SIG-M5 treated with dmso at 0.1 percent for 504 hours (cell line): ENCODE measurements at regions not wholly inside any gene's neighbourhood (a gene's known extent, or its start where the extent isn't known, plus 50 kb on each side); places are given as distances from the start of the nearest gene placed in this dataset.
A peak's percentile ranks its signal among the peaks of the same experiment; 100 is the strongest.

Experiments used
- DNase-seq: peaks from one replicate; lab custom pipeline; 2025; ENCODE audit not compliant: unreplicated experiment; lab: John Stamatoyannopoulos, UW

DNA sequence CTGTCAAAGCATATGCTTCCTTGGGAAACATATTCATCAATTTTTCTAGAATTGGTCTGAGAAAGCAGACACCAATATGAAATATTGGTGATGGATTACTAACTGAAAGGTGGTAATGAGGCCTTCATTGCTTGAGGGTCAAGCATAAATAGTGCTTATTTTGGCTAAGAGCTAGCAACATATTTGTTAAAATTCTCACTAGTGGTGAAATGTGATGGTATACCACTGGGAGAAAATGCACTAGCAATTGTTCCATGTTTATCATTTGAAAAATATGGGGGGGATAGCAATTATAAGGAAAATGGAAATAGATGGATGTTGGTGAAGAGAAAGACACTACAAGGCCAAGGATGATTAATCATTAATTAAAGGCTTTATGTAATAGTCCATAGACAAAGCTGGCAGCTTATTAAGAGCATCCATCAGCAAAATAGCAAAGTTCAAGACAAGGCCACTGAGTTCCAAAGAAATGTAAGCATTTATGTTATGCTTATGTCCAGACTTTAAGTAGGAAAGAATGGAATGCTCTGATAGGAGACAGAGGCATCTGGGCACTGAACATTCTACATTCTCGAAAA, 253.7 kb upstream of the PRDM9 start:
- no peak for DNase-seq

DNA sequence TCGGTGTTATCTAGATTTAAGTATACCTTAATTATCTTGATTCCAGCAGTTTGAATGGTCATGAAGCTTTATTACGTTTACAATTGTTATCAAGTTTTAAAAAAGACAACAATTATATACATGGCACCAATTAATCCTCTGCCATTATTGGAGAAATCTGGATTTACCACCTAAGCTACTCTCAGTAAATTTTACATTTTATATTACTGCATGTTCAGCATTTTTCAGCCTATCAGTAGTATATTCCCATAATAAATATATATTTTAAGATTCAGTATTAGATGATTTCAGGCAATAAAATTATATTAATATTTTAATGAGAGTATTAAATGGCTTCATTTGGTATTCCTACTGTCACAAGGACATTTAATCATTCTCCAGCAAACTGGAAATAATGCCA, 264.5 kb upstream of the PRDM9 start:
- DNase-seq = no peak

DNA sequence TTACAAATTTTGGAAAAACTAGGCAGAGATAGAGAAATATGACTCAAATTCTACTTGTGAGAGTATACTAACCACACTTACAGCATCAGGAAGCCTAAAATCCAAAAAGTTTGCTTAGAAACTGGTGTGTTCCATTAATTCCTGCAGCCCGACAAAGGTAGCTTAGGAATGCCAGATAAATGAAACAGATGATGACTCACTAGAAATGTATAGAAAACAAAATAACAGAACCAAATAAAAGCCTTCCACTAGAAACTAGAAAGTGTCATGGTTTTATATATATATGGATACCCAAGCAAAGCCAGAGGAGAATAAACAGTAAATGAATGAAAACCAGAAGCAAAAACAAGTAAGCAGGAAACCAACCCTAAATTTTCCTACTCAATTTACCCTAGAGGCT, 272.2 kb upstream of the PRDM9 start:
- DNase-seq = no peak

DNA sequence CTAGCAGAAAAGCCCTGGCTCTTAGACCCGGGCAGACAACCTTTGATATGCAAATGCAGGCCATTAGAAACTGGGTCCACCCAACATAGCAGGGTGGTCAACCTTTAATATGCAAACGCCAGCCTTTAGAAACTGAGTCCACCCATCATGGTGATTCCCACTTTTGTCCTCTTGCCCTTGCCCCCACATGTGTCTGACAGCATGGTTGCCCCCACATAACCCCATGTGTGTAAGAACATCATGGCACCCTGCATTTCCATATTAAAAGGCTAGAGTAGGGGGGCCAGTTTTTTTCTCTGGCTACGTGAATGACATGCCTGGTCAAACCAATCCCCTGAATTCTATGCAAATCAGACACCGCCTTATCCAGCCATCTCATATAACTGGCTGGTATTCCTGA, 273.2 kb upstream of the PRDM9 start:
- DNase-seq = no peak

DNA sequence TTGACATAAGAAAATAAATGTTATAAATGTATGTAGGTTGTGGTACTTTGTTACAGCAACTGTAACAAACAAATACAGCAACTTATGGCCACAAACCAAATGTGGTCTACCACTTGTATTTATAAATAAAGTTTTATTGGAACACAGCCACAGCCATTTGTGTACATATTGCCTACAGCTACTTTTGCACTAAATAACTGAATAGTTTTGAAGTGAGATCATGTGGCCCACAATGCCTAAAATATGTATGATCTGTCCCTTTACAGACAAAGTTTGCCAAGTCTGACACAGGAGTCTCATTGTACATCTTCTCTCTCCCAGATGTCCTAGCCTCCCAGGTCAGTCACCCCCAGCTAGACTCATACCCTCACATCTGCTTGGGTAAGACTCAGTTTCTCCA, 283.6 kb upstream of the PRDM9 start:
- no peak for DNase-seq

DNA sequence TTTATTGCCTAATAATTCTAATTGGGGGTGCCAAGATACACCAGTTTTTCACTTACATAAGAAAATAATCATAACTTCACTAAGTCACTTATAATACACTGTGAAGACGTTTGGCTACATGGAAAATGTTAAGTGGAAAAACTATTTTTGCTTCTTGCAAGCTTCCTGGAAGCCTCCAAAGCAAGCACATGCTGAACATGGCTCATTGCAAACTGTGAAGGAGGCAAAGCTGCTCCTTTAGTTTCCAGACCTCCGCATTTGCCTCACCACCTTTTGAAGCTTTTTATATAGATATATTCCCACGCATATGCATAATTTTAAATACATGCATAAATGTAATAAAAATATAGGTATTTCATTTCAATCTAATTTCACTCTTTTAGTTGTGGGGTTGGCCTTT, 285.6 kb upstream of the PRDM9 start:
- DNase-seq = no peak

DNA sequence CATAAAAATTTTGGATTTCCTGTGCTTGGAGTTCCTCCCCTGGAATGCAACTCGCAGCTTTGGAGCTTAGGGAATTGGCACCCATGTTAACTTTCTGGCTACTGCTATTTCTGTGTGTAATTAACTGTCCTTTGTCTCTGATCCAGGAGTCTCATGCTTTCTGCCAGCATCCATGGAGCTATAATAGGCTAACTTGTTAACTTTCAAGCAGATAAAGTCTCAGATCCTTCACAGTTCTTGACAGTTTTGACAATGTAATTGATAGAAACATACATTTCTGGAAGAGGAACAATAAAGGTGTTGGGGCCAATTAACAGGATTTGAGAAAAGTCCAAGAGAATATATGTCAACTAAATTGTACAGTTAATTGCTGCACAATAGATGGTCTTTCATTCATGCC, 290.2 kb upstream of the PRDM9 start:
- no peak for DNase-seq

DNA sequence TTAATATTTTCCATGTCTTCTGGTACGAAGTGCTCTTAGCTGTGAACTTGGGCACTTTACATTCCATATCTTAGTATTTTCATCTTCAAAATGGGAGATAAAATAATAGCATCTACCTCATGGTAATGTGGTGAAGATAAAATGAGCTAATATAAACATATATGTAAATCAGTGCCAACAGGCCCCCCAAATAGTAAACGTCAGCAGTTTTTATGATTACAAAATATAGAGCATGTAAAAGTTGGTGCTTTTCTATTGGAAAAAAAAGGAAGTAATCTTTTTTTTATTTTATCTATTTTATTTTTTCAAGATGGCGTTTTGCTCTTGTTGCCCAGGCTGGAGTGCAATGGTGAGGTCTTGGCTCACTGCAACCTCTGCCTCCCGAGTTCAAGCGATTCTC, 291.1 kb upstream of the PRDM9 start:
- DNase-seq = no peak

DNA sequence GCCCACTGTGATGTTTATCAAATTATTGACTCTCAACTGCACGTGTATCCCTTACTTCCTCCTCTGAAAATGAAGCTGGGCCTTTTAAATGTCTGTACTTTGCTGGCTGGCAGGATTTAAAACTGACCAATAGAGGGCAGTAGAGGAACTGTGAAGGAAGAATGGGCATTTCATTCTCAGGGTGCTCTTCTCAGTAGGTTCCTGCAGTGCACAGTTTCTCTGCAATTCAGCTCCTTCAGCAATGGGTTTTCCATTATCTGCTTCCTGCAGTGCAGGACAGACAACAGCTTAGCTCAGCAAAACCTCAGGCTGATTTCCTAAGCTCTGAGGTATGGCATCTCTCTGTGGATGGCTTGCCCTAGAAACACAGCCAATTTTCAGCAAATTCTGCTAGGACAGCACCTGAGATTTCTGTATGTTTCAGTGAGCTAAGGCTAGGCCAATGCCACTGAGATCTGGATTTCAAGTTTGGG, 298.4 kb upstream of the PRDM9 start:
- DNase-seq = peak; percentile 82

DNA sequence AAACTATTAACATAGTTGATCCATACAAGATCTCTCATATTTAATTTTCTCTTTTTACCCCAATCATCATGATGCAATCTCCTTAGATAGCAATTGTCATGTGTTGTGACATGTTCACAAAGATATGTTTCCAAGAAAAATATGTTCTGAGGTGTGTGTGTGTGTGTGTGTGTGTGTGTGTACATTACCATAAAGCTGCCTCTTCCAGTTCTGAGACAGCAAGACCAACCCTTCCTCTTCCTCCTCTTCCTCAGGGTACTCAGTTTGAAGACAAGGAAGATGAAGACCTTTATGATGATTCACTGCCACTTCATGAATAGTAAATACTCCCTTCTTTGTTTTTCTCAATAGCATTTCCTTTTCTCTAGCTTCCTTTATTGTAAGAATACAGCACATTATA, 303.3 kb upstream of the PRDM9 start:
- DNase-seq = no peak

DNA sequence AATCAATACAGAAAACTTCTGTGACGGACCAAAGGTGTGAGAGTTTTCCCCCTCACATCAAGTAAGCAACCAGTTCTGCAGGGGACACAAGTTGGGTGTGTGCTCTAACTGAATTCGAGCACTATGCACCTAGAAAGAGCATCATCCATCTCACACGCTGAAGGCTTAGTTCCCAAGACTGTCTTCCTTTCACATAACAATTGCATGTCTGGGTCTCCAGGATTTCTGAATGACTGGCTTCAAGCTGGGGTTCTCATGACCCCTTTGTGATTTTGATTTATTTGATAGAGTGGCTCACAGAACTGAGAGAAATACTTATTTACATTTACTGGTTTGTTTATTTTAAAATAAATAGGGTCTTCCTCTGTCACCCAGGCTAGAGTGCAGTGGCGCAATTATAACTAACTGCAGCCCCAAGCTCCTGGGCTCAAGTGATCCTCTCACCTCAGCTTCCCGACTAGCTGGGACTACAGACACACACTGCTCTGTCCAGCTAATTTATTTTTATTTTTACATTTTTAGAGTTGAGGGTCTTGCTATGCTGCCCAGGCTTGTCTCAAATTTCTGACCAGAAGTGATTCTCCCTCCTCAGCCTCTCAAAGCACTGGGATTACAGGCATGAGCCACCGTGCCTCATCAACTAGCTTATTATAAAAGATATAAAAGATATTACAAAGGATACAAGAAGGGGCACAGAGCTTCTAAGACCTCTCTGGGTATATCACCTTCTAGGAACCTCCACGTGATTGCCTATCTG, 316.7 kb upstream of the CDH12 start:
- no peak for DNase-seq

DNA sequence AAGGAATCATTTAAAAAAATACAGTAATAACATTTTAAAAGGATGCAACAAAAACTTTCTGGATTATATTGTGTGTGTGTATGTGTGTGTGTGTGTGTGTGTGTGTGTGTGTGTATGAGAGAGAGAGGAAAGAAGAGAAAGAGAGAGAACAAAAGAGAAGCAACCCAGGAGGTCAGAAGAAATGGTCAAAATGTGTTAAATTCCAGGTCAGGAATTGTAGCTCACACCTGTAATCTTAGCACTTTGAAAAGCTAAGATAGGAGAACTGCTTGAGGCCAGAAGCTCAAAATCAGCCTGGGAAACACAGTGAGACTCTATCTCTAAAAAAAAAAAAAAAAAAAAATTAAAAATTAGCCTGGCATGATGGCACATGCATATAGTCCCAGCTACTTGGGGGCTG, 311.8 kb upstream of the CDH12 start:
- no peak for DNase-seq

DNA sequence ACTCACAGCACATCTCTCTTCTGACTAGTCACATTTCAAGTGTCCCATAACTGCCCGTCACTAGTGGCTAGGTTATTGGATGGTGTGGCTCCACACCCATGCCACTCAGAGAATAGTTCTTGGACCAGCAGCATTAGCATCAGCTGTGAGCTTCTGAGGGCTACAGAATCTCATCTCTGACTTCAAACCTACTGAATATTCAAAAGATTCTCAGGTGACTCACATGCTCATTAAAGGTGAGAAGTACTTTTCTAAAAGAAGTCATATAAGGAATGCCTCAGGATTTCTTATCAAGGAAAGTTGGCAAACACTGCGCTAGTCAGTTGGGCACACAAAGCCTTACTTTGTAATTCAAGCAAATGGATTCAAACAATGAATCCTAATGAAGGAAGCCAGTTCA, 305.0 kb upstream of the CDH12 start:
- no peak for DNase-seq

DNA sequence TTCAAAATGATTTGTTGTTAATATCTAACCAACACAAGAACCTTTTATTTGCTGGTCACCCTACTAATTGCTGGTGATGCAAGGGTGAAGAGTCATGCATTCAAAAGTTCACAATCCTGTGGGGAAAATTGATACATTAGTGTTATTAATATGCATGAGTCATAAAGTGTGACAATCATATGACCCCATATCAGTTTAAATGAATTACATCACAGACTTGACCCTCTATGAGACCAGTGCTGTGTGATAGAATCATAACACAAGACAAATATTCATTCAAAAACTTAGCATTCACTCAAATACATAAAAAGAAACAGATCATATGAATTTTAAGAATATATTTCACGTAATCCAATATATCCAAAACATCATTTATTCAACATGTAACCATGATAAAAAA, 304.6 kb upstream of the CDH12 start:
- no peak for DNase-seq

DNA sequence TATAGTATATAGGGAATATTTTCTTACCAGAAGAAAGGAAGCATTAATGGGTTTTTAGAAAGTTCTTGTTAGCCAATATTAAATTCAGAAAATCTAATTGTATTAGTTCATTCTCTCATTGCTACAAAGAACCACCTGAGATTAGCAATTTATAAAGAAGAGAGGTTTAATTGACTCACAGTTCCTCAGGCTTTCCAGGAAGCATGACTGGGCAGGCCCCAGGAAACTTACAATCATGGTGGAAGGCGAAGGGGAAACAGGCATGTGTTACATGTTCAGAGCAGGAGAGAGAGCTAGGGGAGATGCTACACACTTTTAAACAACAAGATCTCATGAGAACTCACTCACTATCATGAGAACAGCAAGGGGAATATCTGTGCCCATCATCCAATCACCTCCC, 304.0 kb upstream of the CDH12 start:
- no peak for DNase-seq

DNA sequence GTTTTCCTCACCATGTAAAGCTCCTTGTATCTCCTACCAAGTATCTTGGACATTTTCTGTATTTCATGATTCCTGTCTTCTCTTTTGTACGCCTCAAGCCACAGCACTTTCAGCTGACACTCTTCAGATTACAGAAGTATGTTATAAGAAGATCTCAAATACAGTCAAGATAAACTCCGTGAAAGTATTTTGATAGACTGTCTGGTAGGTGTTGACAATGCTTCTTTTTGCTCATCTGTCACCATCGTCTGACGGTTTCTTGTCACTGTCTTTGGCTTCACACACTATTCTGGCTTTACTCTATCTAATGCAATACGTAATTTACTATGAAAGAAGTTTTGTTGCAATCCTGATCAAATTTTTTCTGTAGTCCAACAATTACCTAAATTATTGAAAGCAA, 294.5 kb upstream of the CDH12 start:
- no peak for DNase-seq

DNA sequence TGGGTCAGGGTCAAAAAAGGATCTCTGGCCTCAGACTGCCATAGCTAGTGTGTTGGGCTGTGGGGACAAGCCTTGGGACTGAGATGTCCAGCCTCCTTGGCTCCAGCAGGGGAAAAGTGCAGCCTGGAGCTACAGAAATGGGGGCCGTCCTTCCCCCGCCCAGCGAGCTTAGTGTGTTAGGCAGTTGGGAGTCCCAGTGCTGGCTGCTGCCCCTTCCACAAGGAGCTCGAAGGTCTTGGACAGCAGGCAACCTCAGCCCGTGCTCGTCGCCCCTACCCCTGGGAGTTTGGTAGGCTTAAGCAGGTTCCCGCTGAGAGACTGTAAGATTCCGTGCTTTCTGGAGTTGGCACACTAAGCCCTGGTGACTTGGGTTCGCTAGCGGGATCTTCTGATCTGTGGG, 293.0 kb upstream of the CDH12 start:
- DNase-seq = no peak

DNA sequence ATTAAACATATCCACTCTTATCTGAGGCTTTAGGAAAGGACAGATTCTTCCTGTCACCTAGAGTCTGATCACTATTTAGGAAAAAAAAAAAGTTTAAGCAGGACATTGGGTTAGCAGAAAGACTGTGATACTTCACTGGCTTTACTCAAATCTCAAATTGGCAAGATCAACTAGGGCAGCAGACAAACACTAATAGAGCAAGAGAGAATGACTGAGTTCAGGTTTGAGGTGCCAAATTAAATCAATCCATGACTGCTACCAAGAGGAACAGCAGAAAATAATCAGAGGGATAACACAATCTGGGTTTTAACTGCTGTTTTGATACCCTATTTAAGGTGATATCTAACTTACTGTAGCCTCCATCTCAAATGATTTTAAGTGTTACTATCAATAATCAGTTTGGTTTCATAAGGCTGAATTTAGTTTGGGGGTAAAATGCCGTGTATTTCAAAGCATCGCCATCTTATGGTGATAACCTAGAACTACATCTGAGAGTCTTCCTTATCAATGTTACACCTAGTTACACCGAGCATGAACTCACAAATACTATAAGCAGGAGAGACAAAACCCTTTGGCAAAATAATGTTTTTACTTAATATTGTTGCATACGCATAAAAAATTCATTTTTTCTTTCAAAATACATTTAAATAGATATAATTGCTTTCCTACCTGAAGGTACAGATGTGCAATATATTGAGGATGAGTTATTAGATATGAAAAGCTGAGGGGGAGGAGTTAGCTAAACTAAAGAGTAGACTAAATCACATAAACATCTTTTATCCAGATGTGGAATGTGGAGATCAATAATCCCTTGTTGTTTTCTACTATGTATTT, 286.4 kb upstream of the CDH12 start:
- peak; percentile 67 for DNase-seq

DNA sequence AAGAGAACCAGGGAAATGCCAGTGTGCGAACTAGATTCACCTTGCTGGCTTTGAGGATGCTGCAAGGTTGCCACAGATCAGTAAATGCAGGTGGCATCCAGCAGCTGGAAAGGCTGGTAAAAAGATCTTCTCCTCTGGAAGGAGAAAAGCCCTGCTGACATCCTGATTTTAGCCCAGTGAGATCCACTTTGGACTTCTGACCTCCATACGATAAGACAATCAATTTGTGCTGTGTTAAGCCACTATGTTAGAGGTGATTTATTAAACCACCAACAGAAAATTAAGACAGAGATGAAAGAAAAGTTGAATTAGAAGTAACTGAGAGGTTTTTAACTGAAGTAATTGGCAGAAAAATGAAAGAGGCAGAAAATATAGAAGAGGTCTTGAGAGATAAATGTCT, 283.8 kb upstream of the CDH12 start:
- no peak for DNase-seq

DNA sequence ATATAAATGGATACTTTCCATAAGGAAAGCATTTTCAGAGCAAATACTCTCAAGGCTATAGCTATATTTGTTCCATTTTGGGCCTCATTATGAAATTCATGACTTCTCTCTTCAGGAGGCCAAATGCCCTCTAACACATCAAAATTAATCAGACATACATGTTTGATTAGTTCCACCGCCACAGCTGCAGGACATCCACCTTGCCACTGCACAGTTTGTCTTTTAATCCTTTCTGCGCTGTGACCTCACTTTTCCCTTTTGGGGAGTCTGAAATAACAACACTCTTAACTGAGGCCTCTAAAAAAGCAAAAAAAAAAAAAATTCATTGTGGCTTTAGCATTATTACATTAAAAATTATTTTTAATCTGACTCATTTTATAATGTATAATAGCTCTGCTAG, 279.1 kb upstream of the CDH12 start:
- no peak for DNase-seq

DNA sequence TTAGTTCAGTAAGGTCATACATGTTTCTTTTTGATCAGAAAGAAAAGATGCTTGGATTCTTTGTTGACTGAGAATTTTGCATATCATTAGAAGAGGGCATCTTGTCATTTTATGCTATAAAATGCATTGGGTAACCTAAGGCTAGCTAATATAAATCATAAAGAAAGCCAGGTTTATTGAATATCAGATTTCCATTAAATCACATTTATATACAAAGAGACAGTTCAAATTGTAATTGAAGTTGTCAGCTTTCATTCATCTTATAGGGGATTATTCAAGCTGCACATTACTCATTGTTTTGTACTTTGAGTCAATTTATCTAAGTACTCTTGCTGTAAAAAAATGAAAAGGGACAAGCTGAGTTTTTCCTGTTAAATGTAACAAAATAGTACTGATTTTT, 259.1 kb upstream of the CDH12 start:
- DNase-seq = no peak

DNA sequence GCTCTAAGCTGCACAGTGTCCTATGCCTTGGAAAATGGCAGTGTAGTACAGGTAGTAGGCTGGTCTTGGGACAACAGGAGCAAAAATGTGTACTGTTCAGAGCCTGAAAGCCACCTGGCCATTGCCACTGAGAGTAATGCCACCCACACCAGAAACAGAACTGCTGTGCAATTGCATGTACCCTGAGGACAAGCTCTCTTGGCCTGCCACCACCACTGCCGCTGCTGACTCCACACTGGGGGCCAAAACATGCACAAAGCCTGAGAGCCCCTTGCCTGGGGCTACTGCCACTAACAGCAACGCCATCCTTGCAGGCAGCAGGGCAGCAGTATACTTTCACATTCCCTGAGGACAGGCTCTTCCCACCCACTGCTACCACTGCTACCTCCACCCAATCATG, 251.9 kb upstream of the CDH12 start:
- DNase-seq = no peak
